IMR-90 (cell line): ENCODE measurements at regions not wholly inside any gene's neighbourhood (a gene's known extent, or its start where the extent isn't known, plus 50 kb on each side); places are given as distances from the start of the nearest gene placed in this dataset.

Source experiments
- ATAC-seq: fragments of 200-7000 bp; cut with Tn5 transposase; 2 replicates; pipeline ENCODE4 v1.9.1; 2020; ENCODE audit warnings: low read depth, mild to moderate bottlenecking, moderate library complexity
- BruUV-seq: library from RNA; stranded (reverse); fragments of 400-500 nt; replicated peaks from 2 replicates; lab custom pipeline; 2021; lab: Mats Ljungman, UMichigan
- CTCF ChIA-PET: fragments of 300-600 bp; formaldehyde crosslinking; extraction: SDS; loops from one replicate; lab custom pipeline; 2021; ENCODE audit warnings: antibody characterized with exemption; lab: Yijun Ruan, JAX
- POLR2A ChIA-PET: fragments of 300-600 bp; sonication (Branson Sonifier 250); formaldehyde crosslinking; loops from one replicate; lab custom pipeline; 2022; ENCODE audit warnings: antibody characterized with exemption; ENCODE audit not compliant: unreplicated experiment; lab: Charles Lee
- DNase-seq: peaks from one replicate; pipeline ENCODE4 v3.0.0; 2013
- H2AFZ ChIP-seq: replicated peaks from 2 replicates; pipeline ENCODE3; 2013; ENCODE audit warnings: low read length, mild to moderate bottlenecking; ENCODE audit not compliant: poor library complexity
- H2AK5ac ChIP-seq: 2 replicates; pipeline ENCODE4 v1.6.1; 2013; ENCODE audit warnings: low read depth, low read length, inconsistent platforms
- H2AK9ac ChIP-seq: replicated peaks from 2 replicates; pipeline ENCODE3; 2013; ENCODE audit warnings: mild to moderate bottlenecking, low read depth, low read length, moderate library complexity; ENCODE audit not compliant: poor library complexity
- H2BK120ac ChIP-seq: 2 replicates; pipeline ENCODE4 v1.6.1; 2013; ENCODE audit warnings: low read depth, low read length, inconsistent platforms
- H2BK15ac ChIP-seq: 3 replicates; pipeline ENCODE4 v1.6.1; 2013; ENCODE audit warnings: low read depth, low read length, inconsistent platforms
- H2BK20ac ChIP-seq: 2 replicates; pipeline ENCODE4 v1.6.1; 2013; ENCODE audit warnings: low read depth, mild to moderate bottlenecking, inconsistent platforms, low read length, moderate library complexity
- H2BK5ac ChIP-seq: 2 replicates; pipeline ENCODE4 v1.6.1; 2013; ENCODE audit warnings: mild to moderate bottlenecking, low read depth, low read length, inconsistent platforms; ENCODE audit not compliant: poor library complexity, severe bottlenecking
- H3K14ac ChIP-seq: replicated peaks from 2 replicates; pipeline ENCODE4 v1.6.1; 2013; ENCODE audit warnings: low read depth, low read length, inconsistent platforms
- H3K18ac ChIP-seq: 2 replicates; pipeline ENCODE4 v1.6.1; 2013; ENCODE audit warnings: low read depth, low read length, control low read depth
- H3K23ac ChIP-seq: 2 replicates; pipeline ENCODE4 v1.6.1; 2013; ENCODE audit warnings: low read depth, low read length, inconsistent platforms
- H3K27ac ChIP-seq: 2 replicates; pipeline ENCODE4 v1.5.1; 2013; ENCODE audit warnings: mild to moderate bottlenecking, control low read depth, low read length; ENCODE audit not compliant: insufficient read depth
- H3K27me3 ChIP-seq: 2 replicates; pipeline ENCODE4 v1.6.1; 2013; ENCODE audit warnings: low read length; ENCODE audit not compliant: control insufficient read depth, insufficient read depth
- H3K36me3 ChIP-seq: 2 replicates; pipeline ENCODE4 v1.6.1; 2013; ENCODE audit warnings: low read length, mixed read lengths; ENCODE audit not compliant: control insufficient read depth, insufficient read depth
- H3K4ac ChIP-seq: 2 replicates; pipeline ENCODE4 v1.6.1; 2013; ENCODE audit warnings: low read depth, low read length, inconsistent platforms
- H3K4me1 ChIP-seq: 2 replicates; pipeline ENCODE4 v1.6.1; 2013; ENCODE audit warnings: low read length, mixed read lengths; ENCODE audit not compliant: control insufficient read depth, insufficient read depth
- H3K4me2 ChIP-seq: 2 replicates; pipeline ENCODE4 v1.6.1; 2013; ENCODE audit warnings: low read depth, mild to moderate bottlenecking, control low read depth, low read length, moderate library complexity
- H3K4me3 ChIP-seq: 2 replicates; pipeline ENCODE4 v1.5.1; 2013; ENCODE audit warnings: low read depth, mild to moderate bottlenecking, control low read depth, low read length, moderate library complexity; ENCODE audit not compliant: insufficient read depth
- H3K56ac ChIP-seq: 2 replicates; pipeline ENCODE4 v1.6.1; 2013; ENCODE audit warnings: low read length, inconsistent platforms; ENCODE audit not compliant: insufficient read depth; ENCODE audit errors: extremely low read depth
- H3K79me1 ChIP-seq, 2 experiments: 2 replicates each; pipeline ENCODE4 v1.6.1; 2013; ENCODE audit warnings: low read length in 2 of 2, inconsistent platforms in 1 of 2, low read depth in 1 of 2
- H3K9ac ChIP-seq: 2 replicates; pipeline ENCODE4 v1.6.1; 2013; ENCODE audit warnings: low read depth, low read length, control low read depth
- H3K9me1 ChIP-seq: 2 replicates; pipeline ENCODE4 v1.6.1; 2013; ENCODE audit warnings: low read length, inconsistent platforms; ENCODE audit not compliant: insufficient read depth
- H3K9me3 ChIP-seq: 2 replicates; pipeline ENCODE4 v1.6.1; 2013; ENCODE audit warnings: low read length; ENCODE audit not compliant: control insufficient read depth, insufficient read depth
- H4K20me1 ChIP-seq: 2 replicates; pipeline ENCODE4 v1.6.1; 2013; ENCODE audit warnings: low read length, inconsistent platforms; ENCODE audit not compliant: insufficient read depth
- H4K5ac ChIP-seq: 2 replicates; pipeline ENCODE4 v1.6.1; 2013; ENCODE audit warnings: mild to moderate bottlenecking, low read depth, low read length, control low read depth
- H4K8ac ChIP-seq, 2 experiments: 2 replicates each; pipeline ENCODE4 v1.6.1; 2013; ENCODE audit warnings: low read depth in 2 of 2, low read length in 2 of 2, control low read depth in 1 of 2, inconsistent platforms in 1 of 2
- H4K91ac ChIP-seq: 2 replicates; pipeline ENCODE4 v1.6.1; 2013; ENCODE audit warnings: low read depth, low read length, inconsistent platforms; ENCODE audit not compliant: insufficient read depth
- BHLHE40 ChIP-seq: fragments of 150-350 bp; IDR thresholded peaks from 2 replicates; pipeline ENCODE4 v1.6.1; 2016; ENCODE audit warnings: mild to moderate bottlenecking, low read depth, low read length
- CEBPB ChIP-seq: IDR thresholded peaks from 2 replicates; pipeline ENCODE4 v1.6.1; 2012; ENCODE audit warnings: low read depth, low read length, improper control_type of control experiment
- CHD1 ChIP-seq: IDR thresholded peaks from 2 replicates; pipeline ENCODE4 v1.6.1; 2012; ENCODE audit warnings: low read depth, low read length, improper control_type of control experiment
- ELK1 ChIP-seq: fragments of 150-350 bp; IDR thresholded peaks from 2 replicates; pipeline ENCODE4 v1.6.1; 2016; ENCODE audit warnings: low read depth, mild to moderate bottlenecking, low read length, moderate library complexity, borderline replicate concordance
- FOS ChIP-seq: fragments of 150-350 bp; IDR thresholded peaks from 2 replicates; pipeline ENCODE4 v1.6.1; 2016; ENCODE audit warnings: low read depth, low read length
- MAFK ChIP-seq: IDR thresholded peaks from 2 replicates; pipeline ENCODE4 v1.6.1; 2012; ENCODE audit warnings: low read depth, low read length, improper control_type of control experiment
- MAZ ChIP-seq: IDR thresholded peaks from 2 replicates; pipeline ENCODE4 v1.6.1; 2012; ENCODE audit warnings: low read depth, mild to moderate bottlenecking, low read length, improper control_type of control experiment, moderate library complexity, borderline replicate concordance
- MXI1 ChIP-seq: IDR thresholded peaks from 2 replicates; pipeline ENCODE4 v1.6.1; 2012; ENCODE audit warnings: low read depth, mild to moderate bottlenecking, low read length, moderate library complexity, borderline replicate concordance
- NFE2L2 ChIP-seq: fragments of 150-350 bp; IDR thresholded peaks from 2 replicates; pipeline ENCODE4 v1.6.1; 2016; ENCODE audit warnings: low read depth, mild to moderate bottlenecking, low read length
- POLR2A ChIP-seq: IDR thresholded peaks from 2 replicates; pipeline ENCODE4 v1.6.1; 2012; ENCODE audit warnings: mild to moderate bottlenecking, low read depth, low read length
- RAD21 ChIP-seq: IDR thresholded peaks from 2 replicates; pipeline ENCODE4 v1.6.1; 2012; ENCODE audit warnings: low read length, improper control_type of control experiment
- RCOR1 ChIP-seq: IDR thresholded peaks from 2 replicates; pipeline ENCODE4 v1.6.1; 2012; ENCODE audit warnings: mild to moderate bottlenecking, low read length, improper control_type of control experiment; ENCODE audit not compliant: insufficient replicate concordance
- RFX5 ChIP-seq: IDR thresholded peaks from 2 replicates; pipeline ENCODE4 v1.8.0; 2012; ENCODE audit warnings: low read depth, mild to moderate bottlenecking, low read length, moderate library complexity
- SMC3 ChIP-seq: fragments of 150-350 bp; IDR thresholded peaks from 2 replicates; pipeline ENCODE4 v1.6.1; 2016; ENCODE audit warnings: low read depth, mild to moderate bottlenecking, antibody characterized with exemption, low read length, moderate library complexity
- USF2 ChIP-seq: fragments of 150-350 bp; IDR thresholded peaks from 2 replicates; pipeline ENCODE4 v1.6.1; 2017; ENCODE audit warnings: mild to moderate bottlenecking, antibody characterized with exemption, low read length, low read depth
- WGBS, 2 experiments: methylation state at CpG; one replicate each; pipeline versions ENCODE4 v1.1.5 to v1.1.7; 2013; ENCODE audit warnings: missing lambda C conversion rate in 2 of 2; ENCODE audit not compliant: insufficient read length in 1 of 2; ENCODE audit errors: extremely low coverage in 2 of 2; 5-methylcytosine and 5-hydroxymethylcytosine counted together
- dilution Hi-C: fragments of 300-500 bp; cut with HindIII; formaldehyde crosslinking; loops from one replicate; pipeline ENCODE4 v1.14.3; 2018; ENCODE audit warnings: low sequenced_read_pairs; ENCODE audit not compliant: unreplicated experiment
- in situ Hi-C: fragments of 300-500 bp; cut with MboI; formaldehyde crosslinking; loops from 3 replicates; pipeline ENCODE4 v1.14.3; 2019; ENCODE audit warnings: low sequenced_read_pairs, inconsistent platforms, mixed read lengths
- intact Hi-C: fragments of 100-400 bp; cut with micrococcal nuclease; formaldehyde crosslinking; loops from 2 replicates; pipeline ENCODE4 v1.10.0; 2022
- TF ChIP-seq, protein P1 (sequence below): conservative IDR thresholded peaks from 2 replicates; pipeline ENCODE4 v1.5.1; 2012; ENCODE audit warnings: mild to moderate bottlenecking, low read depth, low read length, improper control_type of control experiment

DNA sequence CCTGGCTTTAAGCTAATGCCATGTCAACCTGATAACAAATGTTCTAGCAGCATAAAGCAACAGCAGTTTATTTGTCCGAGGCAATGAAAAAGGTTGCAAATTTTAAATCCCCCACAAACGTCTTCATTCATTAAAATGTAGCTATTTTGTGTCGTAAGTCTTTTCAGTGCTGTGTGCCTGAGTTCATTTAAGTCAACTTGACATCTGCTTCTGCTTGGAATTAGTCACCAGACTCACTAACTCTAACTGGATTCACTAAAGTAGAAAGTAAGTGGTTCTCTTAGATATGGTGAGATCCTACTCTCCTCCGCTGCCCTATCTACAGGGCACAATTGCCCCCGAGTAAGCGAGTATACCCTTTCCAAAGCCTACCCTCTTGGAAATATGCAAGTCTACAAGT is 118.4 kb upstream of the CHRM3 start:
- Histone ChIP-seq H3K79me1 (no peaks in the 10 kb centered on the region), H3K4me1 (no peaks in the 10 kb centered on the region), H3K18ac (no peak overlapping the region), H3K9ac (no peak overlapping the region), H3K27me3 (no peaks in the 10 kb centered on the region), H3K9me1 (no peaks in the 10 kb centered on the region), H2AK5ac (no peak overlapping the region), H3K4me3 (no peak overlapping the region), H2BK15ac (no peak overlapping the region), H3K36me3 (no peaks in the 10 kb centered on the region), H2AK9ac (no peak overlapping the region), H2AFZ (no peak overlapping the region), H4K91ac (no peak overlapping the region), H4K20me1 (no peaks in the 10 kb centered on the region), H4K8ac (no peak overlapping the region), H3K27ac (no peak overlapping the region), H3K56ac (no peak overlapping the region), H3K14ac (no peak overlapping the region), H2BK20ac (no peak overlapping the region), H3K4me2 (no peak overlapping the region), H2BK120ac (no peak overlapping the region), H3K4ac (no peak overlapping the region), H3K9me3 (peaks cover 13% of the 10 kb centered on the region), H4K5ac (no peak overlapping the region), H2BK5ac (no peak overlapping the region), H3K23ac (no peak overlapping the region)
- TF ChIP-seq MXI1 (no peak), NFE2L2 (no peak), MAFK (no peak), SMC3 (no peak), CEBPB (no peak), RAD21 (no peak), CHD1 (no peak), RFX5 (no peak), MAZ (no peak), USF2 (no peak), ELK1 (no peak), FOS (no peak), RCOR1 (no peak), BHLHE40 (no peak), POLR2A (no peak)
- TF ChIP-seq, protein P1, sequence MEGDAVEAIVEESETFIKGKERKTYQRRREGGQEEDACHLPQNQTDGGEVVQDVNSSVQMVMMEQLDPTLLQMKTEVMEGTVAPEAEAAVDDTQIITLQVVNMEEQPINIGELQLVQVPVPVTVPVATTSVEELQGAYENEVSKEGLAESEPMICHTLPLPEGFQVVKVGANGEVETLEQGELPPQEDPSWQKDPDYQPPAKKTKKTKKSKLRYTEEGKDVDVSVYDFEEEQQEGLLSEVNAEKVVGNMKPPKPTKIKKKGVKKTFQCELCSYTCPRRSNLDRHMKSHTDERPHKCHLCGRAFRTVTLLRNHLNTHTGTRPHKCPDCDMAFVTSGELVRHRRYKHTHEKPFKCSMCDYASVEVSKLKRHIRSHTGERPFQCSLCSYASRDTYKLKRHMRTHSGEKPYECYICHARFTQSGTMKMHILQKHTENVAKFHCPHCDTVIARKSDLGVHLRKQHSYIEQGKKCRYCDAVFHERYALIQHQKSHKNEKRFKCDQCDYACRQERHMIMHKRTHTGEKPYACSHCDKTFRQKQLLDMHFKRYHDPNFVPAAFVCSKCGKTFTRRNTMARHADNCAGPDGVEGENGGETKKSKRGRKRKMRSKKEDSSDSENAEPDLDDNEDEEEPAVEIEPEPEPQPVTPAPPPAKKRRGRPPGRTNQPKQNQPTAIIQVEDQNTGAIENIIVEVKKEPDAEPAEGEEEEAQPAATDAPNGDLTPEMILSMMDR: no peak
- in situ Hi-C loops: no loop called here
- no CpG with 5 or more reads among the region's 6 CpGs for WGBS, 2 experiments
- dilution Hi-C loops: no loop called here
- POLR2A ChIA-PET: no interaction called here
- DNase-seq (no peak), ATAC-seq (no peak)
- CTCF ChIA-PET: no interaction called here
- BruUV-seq: no TSS peak
- intact Hi-C loops: no loop called here
